Loucy (cell line): ENCODE measurements at regions not wholly inside any gene's neighbourhood (a gene's known extent, or its start where the extent isn't known, plus 50 kb on each side); places are given as distances from the start of the nearest gene placed in this dataset.

Experiments
- H2AFZ ChIP-seq: fragments of 200-600 bp; sonication (generic); 2 replicates; pipeline ENCODE4 v1.6.0; 2016; ENCODE audit warnings: antibody characterized with exemption, mild to moderate bottlenecking, low read length, moderate library complexity
- H3F3A ChIP-seq: fragments of 200-600 bp; 2 replicates; pipeline ENCODE4 v1.6.0; 2016; ENCODE audit warnings: antibody characterized with exemption, low read depth, mild to moderate bottlenecking
- H3K27me3 ChIP-seq: fragments of 200-600 bp; sonication (generic); 2 replicates; pipeline ENCODE4 v1.6.1; 2014; ENCODE audit warnings: low read length, mild to moderate bottlenecking; ENCODE audit not compliant: insufficient read depth, poor library complexity, severe bottlenecking
- H3K36me3 ChIP-seq: fragments of 200-600 bp; sonication (generic); 2 replicates; pipeline ENCODE4 v1.6.1; 2016; ENCODE audit warnings: low read length; ENCODE audit not compliant: insufficient read depth
- H3K4me1 ChIP-seq: fragments of 200-600 bp; sonication (generic); 2 replicates; pipeline ENCODE4 v1.5.1; 2014; ENCODE audit warnings: low read length, mild to moderate bottlenecking; ENCODE audit not compliant: insufficient read depth, poor library complexity, severe bottlenecking
- H3K4me2 ChIP-seq: fragments of 200-600 bp; sonication (generic); 2 replicates; pipeline ENCODE4 v1.6.0; 2014; ENCODE audit warnings: antibody characterized with exemption, low read length, low read depth, mild to moderate bottlenecking; ENCODE audit not compliant: poor library complexity, severe bottlenecking
- H3K4me3 ChIP-seq: fragments of 200-600 bp; sonication (generic); 2 replicates; pipeline ENCODE4 v1.5.1; 2014; ENCODE audit warnings: low read length, mild to moderate bottlenecking, mixed read lengths; ENCODE audit not compliant: poor library complexity, severe bottlenecking
- H3K79me2 ChIP-seq: fragments of 200-600 bp; sonication (generic); 2 replicates; pipeline ENCODE4 v1.6.1; 2014; ENCODE audit warnings: low read length; ENCODE audit not compliant: insufficient read depth
- H3K9ac ChIP-seq: fragments of 200-600 bp; sonication (generic); 2 replicates; pipeline ENCODE4 v1.6.0; 2014; ENCODE audit warnings: mild to moderate bottlenecking, low read depth, low read length, moderate library complexity; ENCODE audit not compliant: poor library complexity, severe bottlenecking
- H3K9me2 ChIP-seq: fragments of 200-600 bp; sonication (generic); replicated peaks from 2 replicates; pipeline ENCODE4 v1.6.1; 2016; ENCODE audit warnings: low read depth, low read length, mixed read lengths
- H3K9me3 ChIP-seq: fragments of 200-600 bp; sonication (generic); 2 replicates; pipeline ENCODE4 v1.6.1; 2014; ENCODE audit warnings: mild to moderate bottlenecking, antibody characterized with exemption, low read length, low read depth; ENCODE audit not compliant: insufficient read depth
- H4K20me1 ChIP-seq: fragments of 200-600 bp; sonication (generic); 2 replicates; pipeline ENCODE4 v1.6.0; 2014; ENCODE audit warnings: antibody characterized with exemption, low read length, mild to moderate bottlenecking; ENCODE audit not compliant: insufficient read depth, poor library complexity, severe bottlenecking
- CTCF ChIP-seq: fragments of 200-600 bp; sonication (generic); conservative IDR thresholded peaks from 2 replicates; pipeline ENCODE4 v1.5.1; 2014; ENCODE audit warnings: mild to moderate bottlenecking, antibody characterized with exemption, low read length
- EZH2phosphoT487 ChIP-seq: fragments of 200-600 bp; IDR thresholded peaks from 2 replicates; pipeline ENCODE4 v1.6.1; 2018; ENCODE audit warnings: antibody characterized with exemption, mild to moderate bottlenecking, moderate library complexity, borderline replicate concordance

DNA sequence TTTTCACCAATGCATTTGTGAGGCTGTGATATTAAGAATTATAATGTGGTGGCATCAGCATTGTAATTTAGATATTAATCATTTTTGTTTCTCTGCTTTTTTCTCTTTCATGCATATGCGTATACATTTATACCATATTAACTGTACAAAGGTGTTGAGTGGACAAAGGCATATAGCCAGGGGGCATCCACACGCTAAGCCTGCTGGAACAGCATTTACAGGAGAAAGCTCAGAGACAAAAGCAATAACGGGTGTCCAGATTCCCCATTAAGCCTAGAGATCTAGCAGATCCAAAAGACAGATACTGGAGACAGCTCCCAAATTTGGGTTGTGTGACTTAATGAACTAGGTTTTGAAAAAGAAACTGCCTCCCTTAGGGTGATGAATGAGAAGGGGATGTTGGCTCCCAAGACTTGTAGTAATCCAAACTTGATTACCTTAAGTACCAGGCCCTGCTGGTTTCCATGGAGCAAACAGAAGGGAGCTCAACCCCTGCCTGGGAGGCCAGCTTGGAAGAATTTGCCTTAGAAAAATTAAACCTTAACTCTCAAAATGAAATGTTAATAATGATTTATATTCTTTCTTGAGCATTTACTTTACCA is 181.9 kb downstream of the SLC6A15 start:
- no peak overlapping the region for H3K4me2 ChIP-seq
- H3K27me3 ChIP-seq: no peaks in the 10 kb centered on the region
- no peaks in the 10 kb centered on the region for H3K9me2 ChIP-seq
- H3K79me2 ChIP-seq: no peaks in the 10 kb centered on the region
- H4K20me1 ChIP-seq: no peaks in the 10 kb centered on the region
- H3K4me1 ChIP-seq: no peaks in the 10 kb centered on the region
- TF ChIP-seq EZH2phosphoT487 (no peak), CTCF (no peak)
- H3K9ac ChIP-seq: no peak overlapping the region
- H3K9me3 ChIP-seq: no peaks in the 10 kb centered on the region
- H3K4me3 ChIP-seq: no peak overlapping the region
- H3K36me3 ChIP-seq: no peaks in the 10 kb centered on the region
- H3F3A ChIP-seq: no peaks in the 10 kb centered on the region
- H2AFZ ChIP-seq: no peak overlapping the region

- Histone ChIP-seq H3K9me3 (no peaks in the 10 kb centered on the region), H3K4me1 (no peaks in the 10 kb centered on the region), H3F3A (no peaks in the 10 kb centered on the region), H3K4me3 (no peak overlapping the region), H3K9me2 (no peaks in the 10 kb centered on the region; the same call in 1 of the 2 replicates), H4K20me1 (no peaks in the 10 kb centered on the region), H3K36me3 (no peaks in the 10 kb centered on the region), H3K27me3 (no peaks in the 10 kb centered on the region), H2AFZ (no peak overlapping the region), H3K79me2 (no peaks in the 10 kb centered on the region), H3K9ac (no peak overlapping the region), H3K4me2 (no peak overlapping the region)
- TF ChIP-seq EZH2phosphoT487 (no peak), CTCF (no peak)
Measured at GRCh38 chr12:84727961-84728360, 184.6 kb downstream of the SLC6A15 start.

DNA sequence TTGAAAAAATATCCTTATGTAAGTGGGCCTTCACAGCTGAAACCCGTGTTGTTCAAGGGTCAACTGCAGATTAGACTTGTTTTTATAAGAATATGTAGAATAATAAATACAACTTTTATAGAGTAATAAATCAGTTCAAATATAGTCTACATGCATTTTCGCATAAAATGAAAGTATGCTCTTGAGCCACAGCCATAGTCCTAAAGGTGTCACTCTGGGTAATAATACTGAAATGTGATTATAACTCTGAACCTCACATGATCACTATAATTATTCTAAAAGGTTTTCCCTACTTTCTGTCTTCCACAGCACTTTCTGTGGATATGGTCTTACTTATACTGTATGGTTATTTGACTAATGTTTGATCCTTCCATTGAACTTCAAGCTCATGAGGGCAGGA is 185.8 kb downstream of the SLC6A15 start:
- TF ChIP-seq EZH2phosphoT487: no peak
- no peak for TF ChIP-seq CTCF
- no peak overlapping the region for H2AFZ ChIP-seq
- H3F3A ChIP-seq: no peaks in the 10 kb centered on the region
- no peaks in the 10 kb centered on the region for H3K27me3 ChIP-seq
- no peaks in the 10 kb centered on the region for H3K36me3 ChIP-seq
- H3K4me3 ChIP-seq: no peak overlapping the region
- no peaks in the 10 kb centered on the region for H4K20me1 ChIP-seq
- no peaks in the 10 kb centered on the region for H3K9me3 ChIP-seq
- H3K4me2 ChIP-seq: no peak overlapping the region
- no peaks in the 10 kb centered on the region for H3K4me1 ChIP-seq
- no peak overlapping the region for H3K9ac ChIP-seq
- H3K79me2 ChIP-seq: no peaks in the 10 kb centered on the region
- H3K9me2 ChIP-seq: no peaks in the 10 kb centered on the region; the same call in 1 of the 2 replicates
